WTC11 (cell line): ENCODE measurements at regions not wholly inside any gene's neighbourhood (a gene's known extent, or its start where the extent isn't known, plus 50 kb on each side); places are given as distances from the start of the nearest gene placed in this dataset.
"Not testable (repeated sequence)": the region's sequence is repeated elsewhere in the genome, so short reads cannot be mapped to it uniquely, and the experiment has no call there.

Experiments
- ATAC-seq: fragments of 200-7000 bp; cut with Tn5 transposase; 2 replicates; pipeline ENCODE4 v1.10.0; 2021; ENCODE audit warnings: mild to moderate bottlenecking, moderate library complexity
- CTCF ChIA-PET: fragments of 300-600 bp; sonication (Branson Sonifier 250); formaldehyde crosslinking; loops from one replicate; lab custom pipeline; 2021; ENCODE audit warnings: antibody characterized with exemption; lab: Charles Lee
- POLR2A ChIA-PET: fragments of 350-600 bp; sonication (Branson Sonifier 250); formaldehyde crosslinking; loops from one replicate; lab custom pipeline; 2021; ENCODE audit warnings: antibody characterized with exemption; lab: Charles Lee
- DNase-seq: peaks from one replicate; pipeline ENCODE4 v3.0.0; 2021; ENCODE audit warnings: low spot score
- H3K27ac Mint-ChIP-seq: 2 replicates; pipeline ENCODE4 v1.8.0; 2021; ENCODE audit warnings: mixed read lengths
- H3K27me3 Mint-ChIP-seq: 2 replicates; pipeline ENCODE4 v1.8.0; 2021; ENCODE audit warnings: low read depth, mild to moderate bottlenecking, moderate library complexity, mixed read lengths
- H3K36me3 Mint-ChIP-seq: 2 replicates; pipeline ENCODE4 v1.8.0; 2021; ENCODE audit warnings: mixed read lengths
- H3K4me1 Mint-ChIP-seq: 2 replicates; pipeline ENCODE4 v1.8.0; 2022; ENCODE audit warnings: mixed read lengths
- H3K4me3 Mint-ChIP-seq: 2 replicates; pipeline ENCODE4 v1.8.0; 2021; ENCODE audit warnings: mild to moderate bottlenecking, moderate library complexity, mixed read lengths
- H3K9me3 Mint-ChIP-seq: 2 replicates; pipeline ENCODE4 v1.8.0; 2021; ENCODE audit warnings: mixed read lengths
- FOXK1 ChIP-seq: sonication (generic); formaldehyde crosslinking; IDR thresholded peaks from 2 replicates; pipeline ENCODE4 v1.8.0; 2022; ENCODE audit warnings: mild to moderate bottlenecking, moderate library complexity, missing genetic modification reagents
- JUN ChIP-seq: sonication (generic); formaldehyde crosslinking; IDR thresholded peaks from 2 replicates; pipeline ENCODE4 v1.8.0; 2023; ENCODE audit warnings: mild to moderate bottlenecking, missing genetic modification reagents
- MYBL2 ChIP-seq: sonication (generic); formaldehyde crosslinking; IDR thresholded peaks from 2 replicates; pipeline ENCODE4 v1.8.1; 2023; ENCODE audit warnings: mild to moderate bottlenecking, moderate library complexity, missing genetic modification reagents
- OVOL2 ChIP-seq: fragments of 250-450 bp; sonication (Bioruptor Pico); IDR thresholded peaks from 2 replicates; pipeline ENCODE4 v1.9.0; 2021; ENCODE audit warnings: mild to moderate bottlenecking, borderline replicate concordance
- TF ChIP-seq, protein P1 (sequence below): sonication (generic); formaldehyde crosslinking; IDR thresholded peaks from 2 replicates; pipeline ENCODE4 v1.8.0; 2023; ENCODE audit warnings: missing genetic modification reagents, mild to moderate bottlenecking, borderline replicate concordance
- TF ChIP-seq, protein P2 (sequence below): sonication (generic); formaldehyde crosslinking; IDR thresholded peaks from 2 replicates; pipeline ENCODE4 v1.8.1; 2023; ENCODE audit warnings: mild to moderate bottlenecking, missing genetic modification reagents, moderate library complexity
- TF ChIP-seq, protein P3 (sequence below): fragments of 250-450 bp; sonication (Bioruptor Pico); IDR thresholded peaks from 2 replicates; pipeline ENCODE4 v1.9.0; 2021; ENCODE audit warnings: mild to moderate bottlenecking
- TF ChIP-seq, protein P4 (sequence below): sonication (generic); formaldehyde crosslinking; IDR thresholded peaks from 2 replicates; pipeline ENCODE4 v1.8.1; 2022; ENCODE audit warnings: low read depth, missing genetic modification reagents, borderline replicate concordance
- TF ChIP-seq, protein P5 (sequence below): sonication (generic); formaldehyde crosslinking; IDR thresholded peaks from 2 replicates; pipeline ENCODE4 v1.8.1; 2023; ENCODE audit warnings: mild to moderate bottlenecking, missing genetic modification reagents, borderline replicate concordance
- TF ChIP-seq, protein P6 (sequence below): sonication (generic); formaldehyde crosslinking; IDR thresholded peaks from 2 replicates; pipeline ENCODE4 v1.8.0; 2023; ENCODE audit warnings: mild to moderate bottlenecking, missing genetic modification reagents
- TF ChIP-seq, protein P7 (sequence below): sonication (generic); formaldehyde crosslinking; IDR thresholded peaks from 2 replicates; pipeline ENCODE4 v1.8.1; 2022; ENCODE audit warnings: missing genetic modification reagents, borderline replicate concordance
- TF ChIP-seq, protein P8 (sequence below): fragments of 200-600 bp; IDR thresholded peaks from 2 replicates; pipeline ENCODE4 v1.8.0; 2022; ENCODE audit warnings: antibody characterized with exemption

DNA sequence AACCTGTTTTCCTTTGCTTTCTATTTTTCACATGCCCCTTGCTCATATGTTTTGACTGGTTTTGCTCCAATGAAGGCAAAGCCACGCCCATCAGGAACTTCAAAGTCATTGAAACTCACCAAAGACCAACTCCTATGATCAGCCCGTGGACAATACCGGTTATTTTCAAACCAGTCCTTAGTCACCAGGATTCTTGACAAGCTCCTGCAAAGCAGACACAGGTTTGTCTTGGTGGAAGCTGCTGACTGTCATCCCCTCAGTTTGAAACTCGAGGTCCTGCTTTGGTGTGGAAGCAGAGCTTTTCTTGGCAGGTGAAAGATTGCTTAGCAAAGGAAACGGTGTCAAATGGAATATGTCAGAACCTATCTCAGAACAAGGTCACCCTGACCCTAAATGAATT lies 384.7 kb upstream of the CXADR start (continued):
- TF ChIP-seq, protein P1, sequence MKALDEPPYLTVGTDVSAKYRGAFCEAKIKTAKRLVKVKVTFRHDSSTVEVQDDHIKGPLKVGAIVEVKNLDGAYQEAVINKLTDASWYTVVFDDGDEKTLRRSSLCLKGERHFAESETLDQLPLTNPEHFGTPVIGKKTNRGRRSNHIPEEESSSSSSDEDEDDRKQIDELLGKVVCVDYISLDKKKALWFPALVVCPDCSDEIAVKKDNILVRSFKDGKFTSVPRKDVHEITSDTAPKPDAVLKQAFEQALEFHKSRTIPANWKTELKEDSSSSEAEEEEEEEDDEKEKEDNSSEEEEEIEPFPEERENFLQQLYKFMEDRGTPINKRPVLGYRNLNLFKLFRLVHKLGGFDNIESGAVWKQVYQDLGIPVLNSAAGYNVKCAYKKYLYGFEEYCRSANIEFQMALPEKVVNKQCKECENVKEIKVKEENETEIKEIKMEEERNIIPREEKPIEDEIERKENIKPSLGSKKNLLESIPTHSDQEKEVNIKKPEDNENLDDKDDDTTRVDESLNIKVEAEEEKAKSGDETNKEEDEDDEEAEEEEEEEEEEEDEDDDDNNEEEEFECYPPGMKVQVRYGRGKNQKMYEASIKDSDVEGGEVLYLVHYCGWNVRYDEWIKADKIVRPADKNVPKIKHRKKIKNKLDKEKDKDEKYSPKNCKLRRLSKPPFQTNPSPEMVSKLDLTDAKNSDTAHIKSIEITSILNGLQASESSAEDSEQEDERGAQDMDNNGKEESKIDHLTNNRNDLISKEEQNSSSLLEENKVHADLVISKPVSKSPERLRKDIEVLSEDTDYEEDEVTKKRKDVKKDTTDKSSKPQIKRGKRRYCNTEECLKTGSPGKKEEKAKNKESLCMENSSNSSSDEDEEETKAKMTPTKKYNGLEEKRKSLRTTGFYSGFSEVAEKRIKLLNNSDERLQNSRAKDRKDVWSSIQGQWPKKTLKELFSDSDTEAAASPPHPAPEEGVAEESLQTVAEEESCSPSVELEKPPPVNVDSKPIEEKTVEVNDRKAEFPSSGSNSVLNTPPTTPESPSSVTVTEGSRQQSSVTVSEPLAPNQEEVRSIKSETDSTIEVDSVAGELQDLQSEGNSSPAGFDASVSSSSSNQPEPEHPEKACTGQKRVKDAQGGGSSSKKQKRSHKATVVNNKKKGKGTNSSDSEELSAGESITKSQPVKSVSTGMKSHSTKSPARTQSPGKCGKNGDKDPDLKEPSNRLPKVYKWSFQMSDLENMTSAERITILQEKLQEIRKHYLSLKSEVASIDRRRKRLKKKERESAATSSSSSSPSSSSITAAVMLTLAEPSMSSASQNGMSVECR (CRISPR knock-in tag), result no peak
- TF ChIP-seq, protein P2, sequence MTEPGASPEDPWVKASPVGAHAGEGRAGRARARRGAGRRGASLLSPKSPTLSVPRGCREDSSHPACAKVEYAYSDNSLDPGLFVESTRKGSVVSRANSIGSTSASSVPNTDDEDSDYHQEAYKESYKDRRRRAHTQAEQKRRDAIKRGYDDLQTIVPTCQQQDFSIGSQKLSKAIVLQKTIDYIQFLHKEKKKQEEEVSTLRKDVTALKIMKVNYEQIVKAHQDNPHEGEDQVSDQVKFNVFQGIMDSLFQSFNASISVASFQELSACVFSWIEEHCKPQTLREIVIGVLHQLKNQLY (CRISPR knock-in tag), result no peak
- TF ChIP-seq, protein P3, sequence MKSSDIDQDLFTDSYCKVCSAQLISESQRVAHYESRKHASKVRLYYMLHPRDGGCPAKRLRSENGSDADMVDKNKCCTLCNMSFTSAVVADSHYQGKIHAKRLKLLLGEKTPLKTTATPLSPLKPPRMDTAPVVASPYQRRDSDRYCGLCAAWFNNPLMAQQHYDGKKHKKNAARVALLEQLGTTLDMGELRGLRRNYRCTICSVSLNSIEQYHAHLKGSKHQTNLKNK (CRISPR knock-in tag), result no peak
- TF ChIP-seq, protein P4, sequence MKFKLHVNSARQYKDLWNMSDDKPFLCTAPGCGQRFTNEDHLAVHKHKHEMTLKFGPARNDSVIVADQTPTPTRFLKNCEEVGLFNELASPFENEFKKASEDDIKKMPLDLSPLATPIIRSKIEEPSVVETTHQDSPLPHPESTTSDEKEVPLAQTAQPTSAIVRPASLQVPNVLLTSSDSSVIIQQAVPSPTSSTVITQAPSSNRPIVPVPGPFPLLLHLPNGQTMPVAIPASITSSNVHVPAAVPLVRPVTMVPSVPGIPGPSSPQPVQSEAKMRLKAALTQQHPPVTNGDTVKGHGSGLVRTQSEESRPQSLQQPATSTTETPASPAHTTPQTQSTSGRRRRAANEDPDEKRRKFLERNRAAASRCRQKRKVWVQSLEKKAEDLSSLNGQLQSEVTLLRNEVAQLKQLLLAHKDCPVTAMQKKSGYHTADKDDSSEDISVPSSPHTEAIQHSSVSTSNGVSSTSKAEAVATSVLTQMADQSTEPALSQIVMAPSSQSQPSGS (CRISPR knock-in tag), result no peak
- TF ChIP-seq FOXK1 (CRISPR knock-in tag) (no peak), MYBL2 (CRISPR knock-in tag) (no peak)
- TF ChIP-seq, protein P5, sequence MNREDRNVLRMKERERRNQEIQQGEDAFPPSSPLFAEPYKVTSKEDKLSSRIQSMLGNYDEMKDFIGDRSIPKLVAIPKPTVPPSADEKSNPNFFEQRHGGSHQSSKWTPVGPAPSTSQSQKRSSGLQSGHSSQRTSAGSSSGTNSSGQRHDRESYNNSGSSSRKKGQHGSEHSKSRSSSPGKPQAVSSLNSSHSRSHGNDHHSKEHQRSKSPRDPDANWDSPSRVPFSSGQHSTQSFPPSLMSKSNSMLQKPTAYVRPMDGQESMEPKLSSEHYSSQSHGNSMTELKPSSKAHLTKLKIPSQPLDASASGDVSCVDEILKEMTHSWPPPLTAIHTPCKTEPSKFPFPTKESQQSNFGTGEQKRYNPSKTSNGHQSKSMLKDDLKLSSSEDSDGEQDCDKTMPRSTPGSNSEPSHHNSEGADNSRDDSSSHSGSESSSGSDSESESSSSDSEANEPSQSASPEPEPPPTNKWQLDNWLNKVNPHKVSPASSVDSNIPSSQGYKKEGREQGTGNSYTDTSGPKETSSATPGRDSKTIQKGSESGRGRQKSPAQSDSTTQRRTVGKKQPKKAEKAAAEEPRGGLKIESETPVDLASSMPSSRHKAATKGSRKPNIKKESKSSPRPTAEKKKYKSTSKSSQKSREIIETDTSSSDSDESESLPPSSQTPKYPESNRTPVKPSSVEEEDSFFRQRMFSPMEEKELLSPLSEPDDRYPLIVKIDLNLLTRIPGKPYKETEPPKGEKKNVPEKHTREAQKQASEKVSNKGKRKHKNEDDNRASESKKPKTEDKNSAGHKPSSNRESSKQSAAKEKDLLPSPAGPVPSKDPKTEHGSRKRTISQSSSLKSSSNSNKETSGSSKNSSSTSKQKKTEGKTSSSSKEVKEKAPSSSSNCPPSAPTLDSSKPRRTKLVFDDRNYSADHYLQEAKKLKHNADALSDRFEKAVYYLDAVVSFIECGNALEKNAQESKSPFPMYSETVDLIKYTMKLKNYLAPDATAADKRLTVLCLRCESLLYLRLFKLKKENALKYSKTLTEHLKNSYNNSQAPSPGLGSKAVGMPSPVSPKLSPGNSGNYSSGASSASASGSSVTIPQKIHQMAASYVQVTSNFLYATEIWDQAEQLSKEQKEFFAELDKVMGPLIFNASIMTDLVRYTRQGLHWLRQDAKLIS, result no peak
- TF ChIP-seq, protein P6, sequence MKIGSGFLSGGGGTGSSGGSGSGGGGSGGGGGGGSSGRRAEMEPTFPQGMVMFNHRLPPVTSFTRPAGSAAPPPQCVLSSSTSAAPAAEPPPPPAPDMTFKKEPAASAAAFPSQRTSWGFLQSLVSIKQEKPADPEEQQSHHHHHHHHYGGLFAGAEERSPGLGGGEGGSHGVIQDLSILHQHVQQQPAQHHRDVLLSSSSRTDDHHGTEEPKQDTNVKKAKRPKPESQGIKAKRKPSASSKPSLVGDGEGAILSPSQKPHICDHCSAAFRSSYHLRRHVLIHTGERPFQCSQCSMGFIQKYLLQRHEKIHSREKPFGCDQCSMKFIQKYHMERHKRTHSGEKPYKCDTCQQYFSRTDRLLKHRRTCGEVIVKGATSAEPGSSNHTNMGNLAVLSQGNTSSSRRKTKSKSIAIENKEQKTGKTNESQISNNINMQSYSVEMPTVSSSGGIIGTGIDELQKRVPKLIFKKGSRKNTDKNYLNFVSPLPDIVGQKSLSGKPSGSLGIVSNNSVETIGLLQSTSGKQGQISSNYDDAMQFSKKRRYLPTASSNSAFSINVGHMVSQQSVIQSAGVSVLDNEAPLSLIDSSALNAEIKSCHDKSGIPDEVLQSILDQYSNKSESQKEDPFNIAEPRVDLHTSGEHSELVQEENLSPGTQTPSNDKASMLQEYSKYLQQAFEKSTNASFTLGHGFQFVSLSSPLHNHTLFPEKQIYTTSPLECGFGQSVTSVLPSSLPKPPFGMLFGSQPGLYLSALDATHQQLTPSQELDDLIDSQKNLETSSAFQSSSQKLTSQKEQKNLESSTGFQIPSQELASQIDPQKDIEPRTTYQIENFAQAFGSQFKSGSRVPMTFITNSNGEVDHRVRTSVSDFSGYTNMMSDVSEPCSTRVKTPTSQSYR (CRISPR knock-in tag), result no peak
- TF ChIP-seq, all 79 proteins: peak for 0

DNA sequence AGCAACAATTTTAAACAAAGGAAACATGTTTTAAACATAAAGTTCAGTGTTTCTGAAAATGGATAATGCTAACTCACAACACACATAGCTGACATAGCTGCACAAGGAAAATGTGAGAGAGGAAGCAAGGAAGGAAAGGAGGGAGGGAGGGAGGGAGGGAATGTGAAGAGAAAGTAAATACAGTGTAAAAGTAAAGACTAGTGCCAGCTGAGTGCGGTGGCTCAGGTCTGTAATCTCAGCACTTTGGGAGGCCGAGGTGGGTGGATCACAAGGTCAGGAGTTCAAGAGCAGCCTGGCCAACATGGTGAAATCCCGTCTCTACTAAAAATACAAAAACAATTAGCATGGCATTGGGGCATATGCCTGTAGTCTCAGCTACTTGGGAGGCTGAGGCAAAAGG lies 373.7 kb upstream of the CXADR start:
- CTCF ChIA-PET, result interaction anchor here (0.6 kb wide), 1 partner anchor 193 kb away, joined by 3 read pairs; no protein-coding TSS in a partner anchor
- H3K36me3 Mint-ChIP-seq, H3K27ac Mint-ChIP-seq, H3K4me1 Mint-ChIP-seq, H3K27me3 Mint-ChIP-seq, DNase-seq, H3K4me3 Mint-ChIP-seq, ATAC-seq, H3K9me3 Mint-ChIP-seq, POLR2A ChIA-PET: not testable (repeated sequence)

DNA sequence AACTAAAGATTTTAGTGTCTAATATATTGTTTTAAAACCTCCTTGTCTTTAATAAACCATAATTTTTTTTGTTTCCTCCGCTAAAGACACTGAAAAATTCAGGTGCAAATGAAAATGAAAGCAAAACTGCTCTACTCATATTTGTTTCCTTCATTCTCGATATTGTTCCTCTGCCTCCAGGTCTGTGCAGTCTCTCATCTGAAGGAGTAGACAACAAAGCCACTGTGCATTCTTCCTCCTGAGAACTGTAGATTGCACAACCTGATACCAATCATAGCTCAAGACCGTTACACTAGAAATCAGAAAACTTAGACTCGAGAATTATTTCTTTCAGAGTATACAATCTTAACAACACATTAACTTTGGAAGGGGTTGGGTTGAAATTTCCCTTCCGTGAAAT lies 373.1 kb upstream of the CXADR start:
- peaks cover 3% of the 10 kb centered on the region; the same call in 1 of the 2 replicates for H3K9me3 Mint-ChIP-seq
- DNase-seq (no peak), ATAC-seq (no peak)
- H3K4me3 Mint-ChIP-seq, result no peak overlapping the region
- H3K27me3 Mint-ChIP-seq, result no peaks in the 10 kb centered on the region
- POLR2A ChIA-PET, result no interaction called here
- CTCF ChIA-PET, result interaction anchor here (0.6 kb wide), 1 partner anchor 193 kb away, joined by 3 read pairs; no protein-coding TSS in a partner anchor
- H3K4me1 Mint-ChIP-seq, result peaks cover 4% of the 10 kb centered on the region
- H3K36me3 Mint-ChIP-seq, result no peaks in the 10 kb centered on the region
- H3K27ac Mint-ChIP-seq, result no peak overlapping the region
- TF ChIP-seq, protein P7, sequence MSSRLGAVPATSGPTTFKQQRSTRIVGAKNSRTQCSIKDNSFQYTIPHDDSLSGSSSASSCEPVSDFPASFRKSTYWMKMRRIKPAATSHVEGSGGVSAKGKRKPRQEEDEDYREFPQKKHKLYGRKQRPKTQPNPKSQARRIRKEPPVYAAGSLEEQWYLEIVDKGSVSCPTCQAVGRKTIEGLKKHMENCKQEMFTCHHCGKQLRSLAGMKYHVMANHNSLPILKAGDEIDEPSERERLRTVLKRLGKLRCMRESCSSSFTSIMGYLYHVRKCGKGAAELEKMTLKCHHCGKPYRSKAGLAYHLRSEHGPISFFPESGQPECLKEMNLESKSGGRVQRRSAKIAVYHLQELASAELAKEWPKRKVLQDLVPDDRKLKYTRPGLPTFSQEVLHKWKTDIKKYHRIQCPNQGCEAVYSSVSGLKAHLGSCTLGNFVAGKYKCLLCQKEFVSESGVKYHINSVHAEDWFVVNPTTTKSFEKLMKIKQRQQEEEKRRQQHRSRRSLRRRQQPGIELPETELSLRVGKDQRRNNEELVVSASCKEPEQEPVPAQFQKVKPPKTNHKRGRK (CRISPR knock-in tag), result no peak
- TF ChIP-seq JUN (no peak), OVOL2 (CRISPR knock-in tag) (no peak)
- TF ChIP-seq, protein P8, sequence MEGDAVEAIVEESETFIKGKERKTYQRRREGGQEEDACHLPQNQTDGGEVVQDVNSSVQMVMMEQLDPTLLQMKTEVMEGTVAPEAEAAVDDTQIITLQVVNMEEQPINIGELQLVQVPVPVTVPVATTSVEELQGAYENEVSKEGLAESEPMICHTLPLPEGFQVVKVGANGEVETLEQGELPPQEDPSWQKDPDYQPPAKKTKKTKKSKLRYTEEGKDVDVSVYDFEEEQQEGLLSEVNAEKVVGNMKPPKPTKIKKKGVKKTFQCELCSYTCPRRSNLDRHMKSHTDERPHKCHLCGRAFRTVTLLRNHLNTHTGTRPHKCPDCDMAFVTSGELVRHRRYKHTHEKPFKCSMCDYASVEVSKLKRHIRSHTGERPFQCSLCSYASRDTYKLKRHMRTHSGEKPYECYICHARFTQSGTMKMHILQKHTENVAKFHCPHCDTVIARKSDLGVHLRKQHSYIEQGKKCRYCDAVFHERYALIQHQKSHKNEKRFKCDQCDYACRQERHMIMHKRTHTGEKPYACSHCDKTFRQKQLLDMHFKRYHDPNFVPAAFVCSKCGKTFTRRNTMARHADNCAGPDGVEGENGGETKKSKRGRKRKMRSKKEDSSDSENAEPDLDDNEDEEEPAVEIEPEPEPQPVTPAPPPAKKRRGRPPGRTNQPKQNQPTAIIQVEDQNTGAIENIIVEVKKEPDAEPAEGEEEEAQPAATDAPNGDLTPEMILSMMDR, result no peak
- TF ChIP-seq, protein P4 (CRISPR knock-in tag), result no peak
